H1 (cell line): ENCODE measurements at regions not wholly inside any gene's neighbourhood (a gene's known extent, or its start where the extent isn't known, plus 50 kb on each side); places are given as distances from the start of the nearest gene placed in this dataset.

ENCODE experiments used
- FOSL1 ChIP-seq: IDR thresholded peaks from 2 replicates; pipeline ENCODE4 v1.6.1; 2011; ENCODE audit warnings: mild to moderate bottlenecking, low read depth, low read length, moderate library complexity; ENCODE audit not compliant: insufficient read depth
- GTF2F1 ChIP-seq: IDR thresholded peaks from 2 replicates; pipeline ENCODE4 v1.6.1; 2012; ENCODE audit warnings: low read depth, low read length, improper control_type of control experiment, borderline replicate concordance
- JUND ChIP-seq: IDR thresholded peaks from 2 replicates; pipeline ENCODE4 v1.6.1; 2011; ENCODE audit warnings: mild to moderate bottlenecking, improper control_type of control experiment, low read length
- MAFK ChIP-seq: IDR thresholded peaks from 2 replicates; pipeline ENCODE4 v1.6.1; 2012; ENCODE audit warnings: low read depth, mild to moderate bottlenecking, improper control_type of control experiment, low read length
- POLR2A ChIP-seq, 2 experiments: IDR thresholded peaks; 1 replicate in 1 of 2; 2 replicates in 1 of 2; pipeline ENCODE4 v1.6.1; 2011; ENCODE audit warnings: low read depth in 2 of 2, low read length in 2 of 2, mild to moderate bottlenecking in 2 of 2; ENCODE audit errors: control extremely low read depth in 1 of 2
- RAD21 ChIP-seq, 2 experiments: IDR thresholded peaks in 1 of 2; conservative IDR thresholded peaks in 1 of 2; 2 replicates each; pipeline ENCODE4 v1.6.1; 2011; ENCODE audit warnings: low read depth in 2 of 2, low read length in 2 of 2, improper control_type of control experiment in 1 of 2, inconsistent platforms in 1 of 2, mild to moderate bottlenecking in 1 of 2, moderate library complexity in 1 of 2
- TF ChIP-seq, protein P1 (sequence below), 3 experiments: IDR thresholded peaks; 1 replicate in 2 of 3; 2 replicates in 1 of 3; pipeline versions ENCODE4 v1.5.1 to v1.6.1; 2011; ENCODE audit warnings: low read length in 3 of 3, mild to moderate bottlenecking in 3 of 3, inconsistent platforms in 2 of 3, low read depth in 1 of 3, moderate library complexity in 1 of 3; ENCODE audit not compliant: insufficient read depth in 1 of 3; ENCODE audit errors: control extremely low read depth in 1 of 3
- TF ChIP-seq, protein P2 (sequence below): IDR thresholded peaks from 2 replicates; pipeline ENCODE4 v1.6.1; 2012; ENCODE audit warnings: inconsistent platforms
- TF ChIP-seq, protein P3 (sequence below): IDR thresholded peaks from 2 replicates; pipeline ENCODE4 v1.6.1; 2011; ENCODE audit warnings: low read length, improper control_type of control experiment

DNA sequence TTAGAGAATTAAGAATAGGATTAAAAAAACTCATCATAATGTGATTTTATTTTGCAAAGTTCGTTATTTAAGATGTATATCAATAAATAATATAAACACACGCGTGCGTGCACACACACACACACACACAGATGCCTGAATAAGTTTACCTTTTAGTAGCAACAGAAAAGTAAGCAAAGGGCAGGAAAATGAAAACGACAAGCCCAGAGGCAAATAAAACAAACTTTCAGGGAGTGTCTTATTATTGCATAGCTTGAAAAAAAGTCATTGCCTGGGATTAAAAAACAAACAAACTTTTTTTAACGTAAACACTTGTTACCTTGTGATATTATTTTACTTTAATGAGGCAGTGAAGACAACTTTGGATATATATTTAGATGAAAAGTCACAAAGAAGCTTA, 226.4 kb downstream of the BAMBI start:
- no peak for TF ChIP-seq GTF2F1
- TF ChIP-seq, protein P1, sequence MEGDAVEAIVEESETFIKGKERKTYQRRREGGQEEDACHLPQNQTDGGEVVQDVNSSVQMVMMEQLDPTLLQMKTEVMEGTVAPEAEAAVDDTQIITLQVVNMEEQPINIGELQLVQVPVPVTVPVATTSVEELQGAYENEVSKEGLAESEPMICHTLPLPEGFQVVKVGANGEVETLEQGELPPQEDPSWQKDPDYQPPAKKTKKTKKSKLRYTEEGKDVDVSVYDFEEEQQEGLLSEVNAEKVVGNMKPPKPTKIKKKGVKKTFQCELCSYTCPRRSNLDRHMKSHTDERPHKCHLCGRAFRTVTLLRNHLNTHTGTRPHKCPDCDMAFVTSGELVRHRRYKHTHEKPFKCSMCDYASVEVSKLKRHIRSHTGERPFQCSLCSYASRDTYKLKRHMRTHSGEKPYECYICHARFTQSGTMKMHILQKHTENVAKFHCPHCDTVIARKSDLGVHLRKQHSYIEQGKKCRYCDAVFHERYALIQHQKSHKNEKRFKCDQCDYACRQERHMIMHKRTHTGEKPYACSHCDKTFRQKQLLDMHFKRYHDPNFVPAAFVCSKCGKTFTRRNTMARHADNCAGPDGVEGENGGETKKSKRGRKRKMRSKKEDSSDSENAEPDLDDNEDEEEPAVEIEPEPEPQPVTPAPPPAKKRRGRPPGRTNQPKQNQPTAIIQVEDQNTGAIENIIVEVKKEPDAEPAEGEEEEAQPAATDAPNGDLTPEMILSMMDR (IDR thresholded peaks at IDR 0.05; ENCODE audit: control extremely low read depth in 1 of 3, insufficient read depth in 1 of 3, low read depth in 1 of 3, low read length in 3 of 3) = no peak
- no peak for TF ChIP-seq RAD21 (IDR thresholded peaks at IDR 0.05 in 1 of 2, conservative IDR thresholded peaks at IDR 0.05 in 1 of 2; ENCODE audit: low read depth in 2 of 2, low read length in 2 of 2)
- TF ChIP-seq JUND = no peak
- TF ChIP-seq, protein P2, sequence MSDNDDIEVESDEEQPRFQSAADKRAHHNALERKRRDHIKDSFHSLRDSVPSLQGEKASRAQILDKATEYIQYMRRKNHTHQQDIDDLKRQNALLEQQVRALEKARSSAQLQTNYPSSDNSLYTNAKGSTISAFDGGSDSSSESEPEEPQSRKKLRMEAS = no peak
- no peak for TF ChIP-seq POLR2A (IDR thresholded peaks at IDR 0.05; ENCODE audit: control extremely low read depth in 1 of 2, low read depth in 2 of 2, low read length in 2 of 2)
- TF ChIP-seq, protein P3, sequence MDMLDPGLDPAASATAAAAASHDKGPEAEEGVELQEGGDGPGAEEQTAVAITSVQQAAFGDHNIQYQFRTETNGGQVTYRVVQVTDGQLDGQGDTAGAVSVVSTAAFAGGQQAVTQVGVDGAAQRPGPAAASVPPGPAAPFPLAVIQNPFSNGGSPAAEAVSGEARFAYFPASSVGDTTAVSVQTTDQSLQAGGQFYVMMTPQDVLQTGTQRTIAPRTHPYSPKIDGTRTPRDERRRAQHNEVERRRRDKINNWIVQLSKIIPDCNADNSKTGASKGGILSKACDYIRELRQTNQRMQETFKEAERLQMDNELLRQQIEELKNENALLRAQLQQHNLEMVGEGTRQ = no peak
- no peak for TF ChIP-seq FOSL1
- TF ChIP-seq MAFK = no peak
